Thyroid gland (tissue), 4 donors: ENCODE measurements at regions not wholly inside any gene's neighbourhood (a gene's known extent, or its start where the extent isn't known, plus 50 kb on each side); places are given as distances from the start of the nearest gene placed in this dataset.

Experiments
- POLR2A ChIP-seq, 2 donors: fragments of 450-650 bp; IDR thresholded peaks; one replicate each; pipeline ENCODE4 v1.6.1; 2017; ENCODE audit warnings: antibody characterized with exemption in 2 of 2, mild to moderate bottlenecking in 2 of 2, moderate library complexity in 1 of 2
- TF ChIP-seq, protein P1 (sequence below), 6 experiments: fragments of 200-600 bp in 3 of 6; fragments of 450-650 bp in 3 of 6; sonication (generic) in 3 of 6; IDR thresholded peaks; one replicate each; pipeline ENCODE4 v1.5.1; 2016 to 2019; ENCODE audit warnings: antibody characterized with exemption in 6 of 6, mild to moderate bottlenecking in 2 of 6, inconsistent platforms in 1 of 6, moderate library complexity in 1 of 6

DNA sequence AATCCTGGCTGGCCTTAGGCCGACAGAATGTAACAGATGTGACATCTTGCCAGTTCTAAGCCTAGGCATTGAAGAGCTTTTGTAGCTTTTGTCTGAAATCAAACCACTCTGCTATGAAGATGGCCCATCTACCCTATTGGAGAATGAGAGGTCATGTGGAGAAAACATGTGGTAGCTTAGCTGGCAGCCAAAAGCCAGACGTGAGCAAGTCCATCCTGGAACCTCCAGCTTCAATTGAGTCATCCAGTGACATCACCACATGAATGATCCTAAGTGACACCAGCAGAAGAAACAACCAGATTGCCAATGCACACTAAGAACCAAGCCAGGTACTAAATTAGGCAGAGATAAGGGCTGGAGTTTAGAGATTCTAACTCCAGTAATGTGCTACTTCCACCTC, 154.8 kb upstream of the ZFP42 start:
- TF ChIP-seq, protein P1, sequence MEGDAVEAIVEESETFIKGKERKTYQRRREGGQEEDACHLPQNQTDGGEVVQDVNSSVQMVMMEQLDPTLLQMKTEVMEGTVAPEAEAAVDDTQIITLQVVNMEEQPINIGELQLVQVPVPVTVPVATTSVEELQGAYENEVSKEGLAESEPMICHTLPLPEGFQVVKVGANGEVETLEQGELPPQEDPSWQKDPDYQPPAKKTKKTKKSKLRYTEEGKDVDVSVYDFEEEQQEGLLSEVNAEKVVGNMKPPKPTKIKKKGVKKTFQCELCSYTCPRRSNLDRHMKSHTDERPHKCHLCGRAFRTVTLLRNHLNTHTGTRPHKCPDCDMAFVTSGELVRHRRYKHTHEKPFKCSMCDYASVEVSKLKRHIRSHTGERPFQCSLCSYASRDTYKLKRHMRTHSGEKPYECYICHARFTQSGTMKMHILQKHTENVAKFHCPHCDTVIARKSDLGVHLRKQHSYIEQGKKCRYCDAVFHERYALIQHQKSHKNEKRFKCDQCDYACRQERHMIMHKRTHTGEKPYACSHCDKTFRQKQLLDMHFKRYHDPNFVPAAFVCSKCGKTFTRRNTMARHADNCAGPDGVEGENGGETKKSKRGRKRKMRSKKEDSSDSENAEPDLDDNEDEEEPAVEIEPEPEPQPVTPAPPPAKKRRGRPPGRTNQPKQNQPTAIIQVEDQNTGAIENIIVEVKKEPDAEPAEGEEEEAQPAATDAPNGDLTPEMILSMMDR (IDR thresholded peaks at IDR 0.05) = no peak
- no peak for TF ChIP-seq POLR2A (IDR thresholded peaks at IDR 0.05)
